HEK293 (cell line): ENCODE measurements at regions not wholly inside any gene's neighbourhood (a gene's known extent, or its start where the extent isn't known, plus 50 kb on each side); places are given as distances from the start of the nearest gene placed in this dataset.

ENCODE experiments used
- CTCF ChIA-PET: fragments of 350-600 bp; formaldehyde crosslinking; extraction: SDS; loops from one replicate; lab custom pipeline; 2021; ENCODE audit warnings: antibody characterized with exemption; lab: Yijun Ruan, JAX
- POLR2A ChIA-PET: fragments of 300-600 bp; formaldehyde crosslinking; extraction: SDS; loops from one replicate; lab custom pipeline; 2020; ENCODE audit warnings: antibody characterized with exemption, inconsistent platforms; lab: Yijun Ruan, JAX
- H3K27ac ChIP-seq: fragments of 200-500 bp; sonication (Bioruptor generic); 2 replicates; pipeline ENCODE4 v1.5.1; 2014; ENCODE audit warnings: low read depth, low read length, control low read depth, inconsistent platforms; ENCODE audit errors: extremely low read depth
- H3K36me3 ChIP-seq, 2 experiments: fragments of 200-500 bp in 1 of 2; sonication (Bioruptor generic) in 1 of 2; 1 replicate in 1 of 2; 2 replicates in 1 of 2; pipeline ENCODE4 v1.5.1; 2014 to 2017; ENCODE audit warnings: inconsistent platforms in 2 of 2, low read length in 2 of 2; ENCODE audit not compliant: control insufficient read depth in 2 of 2, insufficient read depth in 1 of 2
- H3K4me1 ChIP-seq: fragments of 200-500 bp; sonication (Bioruptor generic); 2 replicates; pipeline ENCODE4 v1.5.1; 2014; ENCODE audit warnings: mild to moderate bottlenecking, low read length, inconsistent platforms; ENCODE audit not compliant: control insufficient read depth, insufficient read depth
- H3K4me3 ChIP-seq: 2 replicates; pipeline ENCODE4 v1.5.1; 2011; ENCODE audit warnings: low read depth, mild to moderate bottlenecking, control low read depth, low read length, moderate library complexity
- H3K9me3 ChIP-seq: fragments of 200-500 bp; sonication (Bioruptor generic); 2 replicates; pipeline ENCODE4 v1.5.1; 2014; ENCODE audit warnings: low read depth, low read length, inconsistent platforms; ENCODE audit not compliant: control insufficient read depth, insufficient read depth
- FEZF1 ChIP-seq: fragments of 450-650 bp; formaldehyde crosslinking; IDR thresholded peaks from 2 replicates; pipeline ENCODE4 v1.5.1; 2016; ENCODE audit warnings: missing biosample characterization, missing genetic modification characterization
- GFI1B ChIP-seq: fragments of 450-650 bp; formaldehyde crosslinking; IDR thresholded peaks from 2 replicates; pipeline ENCODE4 v1.5.1; 2016; ENCODE audit warnings: missing biosample characterization, missing genetic modification characterization
- IKZF3 ChIP-seq: fragments of 450-650 bp; IDR thresholded peaks from 2 replicates; pipeline ENCODE4 v1.5.0; 2018; ENCODE audit warnings: missing biosample characterization, mild to moderate bottlenecking, missing genetic modification characterization, moderate library complexity
- KLF7 ChIP-seq: fragments of 450-650 bp; formaldehyde crosslinking; IDR thresholded peaks from 2 replicates; pipeline ENCODE4 v1.5.1; 2016; ENCODE audit warnings: missing biosample characterization, missing genetic modification characterization, borderline replicate concordance
- KLF8 ChIP-seq: fragments of 450-650 bp; formaldehyde crosslinking; IDR thresholded peaks from 2 replicates; pipeline ENCODE4 v1.5.1; 2016; ENCODE audit warnings: missing biosample characterization, missing genetic modification characterization
- REPIN1 ChIP-seq: fragments of 450-650 bp; formaldehyde crosslinking; IDR thresholded peaks from 2 replicates; pipeline ENCODE4 v1.5.1; 2017; ENCODE audit warnings: missing biosample characterization, missing genetic modification characterization, low read depth
- YY2 ChIP-seq: fragments of 450-650 bp; formaldehyde crosslinking; IDR thresholded peaks from 2 replicates; pipeline ENCODE4 v1.5.1; 2016; ENCODE audit warnings: missing biosample characterization, missing genetic modification characterization
- ZFP37 ChIP-seq: fragments of 450-650 bp; formaldehyde crosslinking; IDR thresholded peaks from 2 replicates; pipeline ENCODE4 v1.5.1; 2016; ENCODE audit warnings: missing biosample characterization, missing genetic modification characterization
- ZNF16 ChIP-seq: fragments of 450-650 bp; formaldehyde crosslinking; IDR thresholded peaks from 2 replicates; pipeline ENCODE4 v1.5.1; 2016; ENCODE audit warnings: low read depth, missing biosample characterization, missing genetic modification characterization
- ZNF433 ChIP-seq: fragments of 450-650 bp; formaldehyde crosslinking; IDR thresholded peaks from 2 replicates; pipeline ENCODE4 v1.5.1; 2016; ENCODE audit warnings: missing biosample characterization, missing genetic modification characterization, low read depth
- ZNF555 ChIP-seq: fragments of 450-650 bp; formaldehyde crosslinking; conservative IDR thresholded peaks from 2 replicates; pipeline ENCODE4 v1.5.1; 2017; ENCODE audit warnings: missing biosample characterization, mild to moderate bottlenecking, missing genetic modification characterization, inconsistent platforms
- ZNF561 ChIP-seq: fragments of 450-650 bp; IDR thresholded peaks from 2 replicates; pipeline ENCODE4 v1.5.1; 2018; ENCODE audit warnings: missing biosample characterization, missing genetic modification characterization, borderline replicate concordance
- ZNF585B ChIP-seq: fragments of 450-650 bp; formaldehyde crosslinking; IDR thresholded peaks from 2 replicates; pipeline ENCODE4 v1.5.1; 2016; ENCODE audit warnings: missing biosample characterization, missing genetic modification characterization
- ZNF624 ChIP-seq: fragments of 450-650 bp; formaldehyde crosslinking; IDR thresholded peaks from 2 replicates; pipeline ENCODE4 v1.5.1; 2017; ENCODE audit warnings: missing biosample characterization, missing genetic modification characterization
- ZNF658 ChIP-seq: fragments of 450-650 bp; formaldehyde crosslinking; IDR thresholded peaks from 2 replicates; pipeline ENCODE4; 2016; ENCODE audit warnings: missing biosample characterization, missing genetic modification characterization
- ZNF664 ChIP-seq: fragments of 450-650 bp; formaldehyde crosslinking; IDR thresholded peaks from 2 replicates; pipeline ENCODE4 v1.5.1; 2016; ENCODE audit warnings: missing biosample characterization, missing genetic modification characterization
- ZNF785 ChIP-seq: fragments of 450-650 bp; formaldehyde crosslinking; IDR thresholded peaks from 2 replicates; pipeline ENCODE4 v1.5.1; 2016; ENCODE audit warnings: missing biosample characterization, missing genetic modification characterization
- TF ChIP-seq, protein P1 (sequence below): fragments of 450-650 bp; formaldehyde crosslinking; IDR thresholded peaks from 2 replicates; pipeline ENCODE4 v1.5.1; 2016; ENCODE audit warnings: missing biosample characterization, missing genetic modification characterization, borderline replicate concordance
- TF ChIP-seq, protein P2 (sequence below): fragments of 450-650 bp; formaldehyde crosslinking; IDR thresholded peaks from 2 replicates; pipeline ENCODE4 v1.5.1; 2016; ENCODE audit warnings: missing biosample characterization, missing genetic modification characterization
- TF ChIP-seq, protein P3 (sequence below): fragments of 450-650 bp; formaldehyde crosslinking; IDR thresholded peaks from 2 replicates; pipeline ENCODE4 v1.5.1; 2016; ENCODE audit warnings: missing biosample characterization, missing genetic modification characterization

DNA sequence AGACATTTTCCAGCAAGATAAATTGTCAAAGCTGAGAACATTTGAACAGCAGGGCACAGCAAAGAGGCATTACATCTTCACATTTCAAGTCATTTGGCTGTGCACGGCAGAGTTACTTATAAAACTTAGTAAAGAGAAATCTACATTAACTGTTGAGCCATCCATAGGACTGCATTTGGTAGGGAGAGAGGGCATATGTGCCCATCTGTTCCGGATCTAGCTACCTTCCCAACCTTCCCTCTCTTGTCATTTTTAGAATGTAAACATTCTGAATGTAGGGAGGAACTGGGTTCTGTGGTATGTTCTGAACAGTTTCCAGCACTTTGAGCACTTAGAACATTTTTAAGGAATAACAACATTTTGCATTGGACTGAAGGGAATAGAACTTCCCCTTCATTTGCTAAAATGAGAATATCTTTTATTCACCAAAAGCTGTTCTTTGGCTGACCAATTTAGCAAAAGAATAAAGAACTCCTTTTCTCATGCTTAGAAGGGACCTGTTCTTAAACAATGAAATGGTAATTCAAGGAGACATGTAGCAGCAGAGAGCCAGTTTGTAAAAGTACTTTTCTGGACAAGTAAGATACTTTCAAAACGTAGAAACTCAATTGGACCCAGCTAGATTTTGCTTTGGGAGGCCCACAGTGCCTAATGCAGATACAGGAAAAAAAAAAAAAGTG lies 104.4 kb downstream of the CETN3 start:
- H3K4me1 ChIP-seq: no peaks in the 10 kb centered on the region
- TF ChIP-seq REPIN1 (tag by site-specific recombination) (no peak), ZNF664 (tag by site-specific recombination) (no peak), ZNF785 (tag by site-specific recombination) (no peak), KLF7 (no peak), IKZF3 (tag by site-specific recombination) (no peak), YY2 (no peak), ZNF555 (tag by site-specific recombination) (no peak), ZNF561 (tag by site-specific recombination) (no peak), ZNF624 (no peak), GFI1B (tag by site-specific recombination) (no peak), ZFP37 (no peak), ZNF585B (tag by site-specific recombination) (no peak), ZNF433 (no peak), ZNF658 (tag by site-specific recombination) (no peak)
- TF ChIP-seq, protein P1, sequence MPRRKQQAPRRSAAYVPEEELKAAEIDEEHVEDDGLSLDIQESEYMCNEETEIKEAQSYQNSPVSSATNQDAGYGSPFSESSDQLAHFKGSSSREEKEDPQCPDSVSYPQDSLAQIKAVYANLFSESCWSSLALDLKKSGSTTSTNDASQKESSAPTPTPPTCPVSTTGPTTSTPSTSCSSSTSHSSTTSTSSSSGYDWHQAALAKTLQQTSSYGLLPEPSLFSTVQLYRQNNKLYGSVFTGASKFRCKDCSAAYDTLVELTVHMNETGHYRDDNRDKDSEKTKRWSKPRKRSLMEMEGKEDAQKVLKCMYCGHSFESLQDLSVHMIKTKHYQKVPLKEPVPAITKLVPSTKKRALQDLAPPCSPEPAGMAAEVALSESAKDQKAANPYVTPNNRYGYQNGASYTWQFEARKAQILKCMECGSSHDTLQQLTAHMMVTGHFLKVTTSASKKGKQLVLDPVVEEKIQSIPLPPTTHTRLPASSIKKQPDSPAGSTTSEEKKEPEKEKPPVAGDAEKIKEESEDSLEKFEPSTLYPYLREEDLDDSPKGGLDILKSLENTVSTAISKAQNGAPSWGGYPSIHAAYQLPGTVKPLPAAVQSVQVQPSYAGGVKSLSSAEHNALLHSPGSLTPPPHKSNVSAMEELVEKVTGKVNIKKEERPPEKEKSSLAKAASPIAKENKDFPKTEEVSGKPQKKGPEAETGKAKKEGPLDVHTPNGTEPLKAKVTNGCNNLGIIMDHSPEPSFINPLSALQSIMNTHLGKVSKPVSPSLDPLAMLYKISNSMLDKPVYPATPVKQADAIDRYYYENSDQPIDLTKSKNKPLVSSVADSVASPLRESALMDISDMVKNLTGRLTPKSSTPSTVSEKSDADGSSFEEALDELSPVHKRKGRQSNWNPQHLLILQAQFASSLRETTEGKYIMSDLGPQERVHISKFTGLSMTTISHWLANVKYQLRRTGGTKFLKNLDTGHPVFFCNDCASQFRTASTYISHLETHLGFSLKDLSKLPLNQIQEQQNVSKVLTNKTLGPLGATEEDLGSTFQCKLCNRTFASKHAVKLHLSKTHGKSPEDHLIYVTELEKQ (tag by site-specific recombination): no peak
- TF ChIP-seq, protein P2, sequence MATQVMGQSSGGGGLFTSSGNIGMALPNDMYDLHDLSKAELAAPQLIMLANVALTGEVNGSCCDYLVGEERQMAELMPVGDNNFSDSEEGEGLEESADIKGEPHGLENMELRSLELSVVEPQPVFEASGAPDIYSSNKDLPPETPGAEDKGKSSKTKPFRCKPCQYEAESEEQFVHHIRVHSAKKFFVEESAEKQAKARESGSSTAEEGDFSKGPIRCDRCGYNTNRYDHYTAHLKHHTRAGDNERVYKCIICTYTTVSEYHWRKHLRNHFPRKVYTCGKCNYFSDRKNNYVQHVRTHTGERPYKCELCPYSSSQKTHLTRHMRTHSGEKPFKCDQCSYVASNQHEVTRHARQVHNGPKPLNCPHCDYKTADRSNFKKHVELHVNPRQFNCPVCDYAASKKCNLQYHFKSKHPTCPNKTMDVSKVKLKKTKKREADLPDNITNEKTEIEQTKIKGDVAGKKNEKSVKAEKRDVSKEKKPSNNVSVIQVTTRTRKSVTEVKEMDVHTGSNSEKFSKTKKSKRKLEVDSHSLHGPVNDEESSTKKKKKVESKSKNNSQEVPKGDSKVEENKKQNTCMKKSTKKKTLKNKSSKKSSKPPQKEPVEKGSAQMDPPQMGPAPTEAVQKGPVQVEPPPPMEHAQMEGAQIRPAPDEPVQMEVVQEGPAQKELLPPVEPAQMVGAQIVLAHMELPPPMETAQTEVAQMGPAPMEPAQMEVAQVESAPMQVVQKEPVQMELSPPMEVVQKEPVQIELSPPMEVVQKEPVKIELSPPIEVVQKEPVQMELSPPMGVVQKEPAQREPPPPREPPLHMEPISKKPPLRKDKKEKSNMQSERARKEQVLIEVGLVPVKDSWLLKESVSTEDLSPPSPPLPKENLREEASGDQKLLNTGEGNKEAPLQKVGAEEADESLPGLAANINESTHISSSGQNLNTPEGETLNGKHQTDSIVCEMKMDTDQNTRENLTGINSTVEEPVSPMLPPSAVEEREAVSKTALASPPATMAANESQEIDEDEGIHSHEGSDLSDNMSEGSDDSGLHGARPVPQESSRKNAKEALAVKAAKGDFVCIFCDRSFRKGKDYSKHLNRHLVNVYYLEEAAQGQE (tag by site-specific recombination): no peak
- TF ChIP-seq, protein P3, sequence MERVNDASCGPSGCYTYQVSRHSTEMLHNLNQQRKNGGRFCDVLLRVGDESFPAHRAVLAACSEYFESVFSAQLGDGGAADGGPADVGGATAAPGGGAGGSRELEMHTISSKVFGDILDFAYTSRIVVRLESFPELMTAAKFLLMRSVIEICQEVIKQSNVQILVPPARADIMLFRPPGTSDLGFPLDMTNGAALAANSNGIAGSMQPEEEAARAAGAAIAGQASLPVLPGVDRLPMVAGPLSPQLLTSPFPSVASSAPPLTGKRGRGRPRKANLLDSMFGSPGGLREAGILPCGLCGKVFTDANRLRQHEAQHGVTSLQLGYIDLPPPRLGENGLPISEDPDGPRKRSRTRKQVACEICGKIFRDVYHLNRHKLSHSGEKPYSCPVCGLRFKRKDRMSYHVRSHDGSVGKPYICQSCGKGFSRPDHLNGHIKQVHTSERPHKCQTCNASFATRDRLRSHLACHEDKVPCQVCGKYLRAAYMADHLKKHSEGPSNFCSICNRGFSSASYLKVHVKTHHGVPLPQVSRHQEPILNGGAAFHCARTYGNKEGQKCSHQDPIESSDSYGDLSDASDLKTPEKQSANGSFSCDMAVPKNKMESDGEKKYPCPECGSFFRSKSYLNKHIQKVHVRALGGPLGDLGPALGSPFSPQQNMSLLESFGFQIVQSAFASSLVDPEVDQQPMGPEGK (tag by site-specific recombination): no peak
- ChIA-PET POLR2A (no interaction called here), CTCF (interaction anchor here (0.6 to 1.3 kb wide), 4 partner anchors 9 to 493 kb away, joined by 3 to 4 read pairs (median 4); no protein-coding TSS in a partner anchor)
- H3K4me3 ChIP-seq: no peak overlapping the region
- H3K9me3 ChIP-seq: no peaks in the 10 kb centered on the region
- H3K27ac ChIP-seq: no peak overlapping the region
- H3K36me3 ChIP-seq: no peaks in the 10 kb centered on the region

DNA sequence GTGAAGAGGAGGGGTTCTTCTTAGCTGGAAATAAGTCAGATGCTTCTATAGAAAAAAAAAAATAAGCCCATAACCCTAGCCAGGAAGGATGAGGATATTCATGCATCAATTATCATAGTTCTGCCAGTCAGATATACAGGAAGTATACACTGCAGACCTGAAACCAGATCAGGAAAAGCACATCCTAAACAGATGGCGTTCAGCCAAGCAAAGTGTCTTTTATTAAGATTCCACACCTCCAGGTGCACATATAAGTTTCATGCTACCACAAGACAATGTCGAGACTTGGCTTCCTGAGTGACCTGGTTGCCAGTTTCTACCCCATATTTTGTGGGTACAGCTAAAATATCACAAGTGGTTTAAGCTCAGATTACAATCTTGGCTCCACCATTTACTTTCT lies 108.3 kb downstream of the CETN3 start:
- Histone ChIP-seq H3K9me3 (no peaks in the 10 kb centered on the region), H3K36me3 (no peaks in the 10 kb centered on the region), H3K27ac (no peak overlapping the region), H3K4me1 (peaks cover 4% of the 10 kb centered on the region; the same call in 1 of the 2 replicates), H3K4me3 (no peak overlapping the region)
- ChIA-PET CTCF (no interaction called here), POLR2A (interaction anchor here (0.7 kb wide), 1 partner anchor 11 kb away, joined by 3 read pairs; no protein-coding TSS in a partner anchor)
- no peak for TF ChIP-seq KLF8 (tag by site-specific recombination)
- TF ChIP-seq ZNF16 (tag by site-specific recombination): no peak
- TF ChIP-seq FEZF1 (tag by site-specific recombination): peak; percentile 41; the same call in 1 of the 2 replicates
